Lower leg skin (tissue), 4 donors: ENCODE measurements at regions not wholly inside any gene's neighbourhood (a gene's known extent, or its start where the extent isn't known, plus 50 kb on each side); places are given as distances from the start of the nearest gene placed in this dataset.
"Not testable (repeated sequence)": the region's sequence is repeated elsewhere in the genome, so short reads cannot be mapped to it uniquely, and the experiment has no call there.

Source experiments
- DNase-seq, 2 donors: peaks; one replicate each; pipeline ENCODE4 v3.0.0-alpha.2; 2019; ENCODE audit warnings: low spot score in 2 of 2
- H3K4me3 ChIP-seq: fragments of 200-600 bp; sonication (generic); 2 replicates; pipeline ENCODE4 v1.5.1; 2017; ENCODE audit warnings: mild to moderate bottlenecking, low read depth; ENCODE audit not compliant: poor library complexity, severe bottlenecking
- CTCF ChIP-seq, 3 donors: fragments of 450-650 bp; IDR thresholded peaks; one replicate each; pipeline ENCODE4 v1.5.1; 2016; ENCODE audit warnings: antibody characterized with exemption in 3 of 3, mild to moderate bottlenecking in 3 of 3, moderate library complexity in 2 of 3
- POLR2A ChIP-seq, 2 donors: fragments of 450-650 bp; IDR thresholded peaks; one replicate each; pipeline ENCODE4 v1.6.1; 2016 to 2017; ENCODE audit warnings: antibody characterized with exemption in 2 of 2, mild to moderate bottlenecking in 1 of 2, moderate library complexity in 1 of 2
- WGBS, 2 donors: methylation state at CpG; one replicate each; pipeline ENCODE4 v1.1.5; 2018; 5-methylcytosine and 5-hydroxymethylcytosine counted together
- intact Hi-C: fragments of 100-400 bp; cut with DNase I; formaldehyde crosslinking; loops from one replicate; pipeline ENCODE4 v1.15.0; 2023; ENCODE audit warnings: low total_unique reads

- no peak for TF ChIP-seq POLR2A (IDR thresholded peaks at IDR 0.05)
- no peak for TF ChIP-seq CTCF (IDR thresholded peaks at IDR 0.05)
- WGBS, 2 donors, result 81 to 82% methylated on average over 7 of the region's 7 CpGs
Measured at GRCh38 chr9:40935336-40935735, 193.1 kb downstream of the FOXD4L6 start.

GRCh38 chr9:40934480-40934879 lies 194.0 kb downstream of the FOXD4L6 start:
- H3K4me3 ChIP-seq, intact Hi-C loops, DNase-seq: not testable (repeated sequence)
- 95% methylated on average over 3 of the region's 3 CpGs for WGBS, 2 donors

More at GRCh38 chr9:40935336-40935735, 193.1 kb downstream of the FOXD4L6 start:
- no peak overlapping the region for H3K4me3 ChIP-seq
- intact Hi-C loops, result no loop called here
- peak in 1 of 2 donors; percentile 74 for DNase-seq

- H3K4me3 ChIP-seq, intact Hi-C loops, DNase-seq: not testable (repeated sequence)
- 88 to 92% methylated on average over 4 of the region's 4 CpGs for WGBS, 2 donors
Measured at GRCh38 chr9:40930426-40930825, 198.1 kb downstream of the FOXD4L6 start.

- H3K4me3 ChIP-seq, intact Hi-C loops: not testable (repeated sequence)
- WGBS, 2 donors, result 78 to 81% methylated on average over 6 of the region's 6 CpGs
Measured at GRCh38 chr9:40929488-40929845, 199.0 kb downstream of the FOXD4L6 start.

GRCh38 chr9:40928803-40929487 lies 199.5 kb downstream of the FOXD4L6 start:
- intact Hi-C loops, result no loop called here
- no peak for DNase-seq
- WGBS, 2 donors, result 70 to 76% methylated on average over 15 of the region's 15 CpGs
- no peak overlapping the region for H3K4me3 ChIP-seq
- TF ChIP-seq POLR2A (IDR thresholded peaks at IDR 0.05) (no peak), CTCF (IDR thresholded peaks at IDR 0.05) (no peak)

More at GRCh38 chr9:40929488-40929845, 199.0 kb downstream of the FOXD4L6 start:
- DNase-seq, result peak in 1 of 2 donors; percentile 37

- WGBS, 2 donors, result 74 to 76% methylated on average over 11 of the region's 11 CpGs
- intact Hi-C loops, result no loop called here
- no peak overlapping the region for H3K4me3 ChIP-seq
- DNase-seq, result no peak
- TF ChIP-seq CTCF (IDR thresholded peaks at IDR 0.05) (no peak), POLR2A (IDR thresholded peaks at IDR 0.05) (no peak)
Measured at GRCh38 chr9:40927851-40928802, 200.4 kb downstream of the FOXD4L6 start.

GRCh38 chr9:40927260-40927631 lies 201.2 kb downstream of the FOXD4L6 start:
- no peak for TF ChIP-seq POLR2A (IDR thresholded peaks at IDR 0.05)
- no peak for TF ChIP-seq CTCF (IDR thresholded peaks at IDR 0.05)
- intact Hi-C loops, result no loop called here
- DNase-seq, result no peak
- no peak overlapping the region for H3K4me3 ChIP-seq
- 72 to 76% methylated on average over 4 of the region's 4 CpGs for WGBS, 2 donors
